Glutamatergic neuron (in vitro differentiated cells): ENCODE measurements at regions not wholly inside any gene's neighbourhood (a gene's known extent, or its start where the extent isn't known, plus 50 kb on each side); places are given as distances from the start of the nearest gene placed in this dataset.

Experiments used
- DNase-seq: peaks from one replicate; pipeline ENCODE4 v3.0.0; 2022
- H3K27ac Mint-ChIP-seq: one replicate; pipeline ENCODE4 v1.8.0; 2020; ENCODE audit warnings: mild to moderate bottlenecking, mixed read lengths, inconsistent platforms; ENCODE audit not compliant: unreplicated experiment
- H3K27me3 Mint-ChIP-seq: one replicate; pipeline ENCODE4 v1.8.0; 2020; ENCODE audit warnings: mild to moderate bottlenecking, moderate library complexity, mixed read lengths, inconsistent platforms; ENCODE audit not compliant: unreplicated experiment
- H3K36me3 Mint-ChIP-seq: one replicate; pipeline ENCODE4 v1.8.0; 2020; ENCODE audit warnings: mild to moderate bottlenecking, mixed read lengths, inconsistent platforms; ENCODE audit not compliant: unreplicated experiment
- H3K4me1 Mint-ChIP-seq: one replicate; pipeline ENCODE4 v1.8.0; 2020; ENCODE audit warnings: mild to moderate bottlenecking, low read depth, mixed read lengths, inconsistent platforms; ENCODE audit not compliant: unreplicated experiment
- H3K4me3 Mint-ChIP-seq: one replicate; pipeline ENCODE4 v1.8.0; 2020; ENCODE audit warnings: mild to moderate bottlenecking, mixed read lengths, inconsistent platforms; ENCODE audit not compliant: unreplicated experiment
- H3K9me3 Mint-ChIP-seq: one replicate; pipeline ENCODE4 v1.8.0; 2020; ENCODE audit warnings: mild to moderate bottlenecking, moderate library complexity, mixed read lengths, inconsistent platforms; ENCODE audit not compliant: unreplicated experiment
- CTCF ChIP-seq: fragments of 200-600 bp; sonication (generic); IDR thresholded peaks from one replicate; pipeline ENCODE4 v1.5.0; 2021; ENCODE audit not compliant: partially characterized antibody, unreplicated experiment

- H3K9me3 Mint-ChIP-seq = peaks cover 15% of the 10 kb centered on the region
- peak; percentile 37 for DNase-seq
- TF ChIP-seq CTCF = no peak
- H3K27me3 Mint-ChIP-seq = peaks cover 18% of the 10 kb centered on the region
- peak overlapping the region; percentile 21 for H3K4me3 Mint-ChIP-seq
- H3K4me1 Mint-ChIP-seq = peaks cover 28% of the 10 kb centered on the region
- peaks cover 4% of the 10 kb centered on the region for H3K36me3 Mint-ChIP-seq
- peak overlapping the region; percentile 84 for H3K27ac Mint-ChIP-seq
Measured at GRCh38 chr18:77676910-77677309, 427.3 kb downstream of the GALR1 start.

GRCh38 chr18:77677536-77677935 is 427.9 kb downstream of the GALR1 start:
- Mint-ChIP-seq H3K4me3 (peak overlapping the region; percentile 20), H3K27me3 (peaks cover 18% of the 10 kb centered on the region), H3K4me1 (peaks cover 28% of the 10 kb centered on the region), H3K9me3 (peaks cover 15% of the 10 kb centered on the region), H3K27ac (peak overlapping the region; percentile 84), H3K36me3 (peaks cover 4% of the 10 kb centered on the region)
- TF ChIP-seq CTCF = no peak
- DNase-seq = peak; percentile 84

DNA sequence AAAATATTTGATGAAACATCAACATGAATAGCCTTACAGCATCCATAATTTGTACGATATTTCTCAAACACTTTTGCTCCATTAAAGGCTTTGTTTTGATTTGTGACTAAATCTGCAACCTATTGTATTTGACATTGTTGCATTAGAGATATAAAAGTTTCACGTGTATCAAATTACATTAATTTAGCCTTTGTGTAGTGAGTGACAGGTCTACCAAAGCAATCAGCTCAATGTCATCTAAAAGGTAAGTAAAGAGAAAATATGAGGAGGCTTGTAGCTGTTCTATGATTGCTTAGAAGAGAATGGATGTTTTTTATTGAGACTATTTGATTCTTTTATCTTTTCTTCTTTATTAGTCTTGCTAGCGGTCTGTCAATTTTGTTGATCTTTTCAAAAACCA is 430.2 kb downstream of the GALR1 start:
- H3K9me3 Mint-ChIP-seq = peaks cover 18% of the 10 kb centered on the region
- H3K27me3 Mint-ChIP-seq = peaks cover 15% of the 10 kb centered on the region
- peak overlapping the region; percentile 62 for H3K27ac Mint-ChIP-seq
- TF ChIP-seq CTCF = no peak
- H3K36me3 Mint-ChIP-seq = peaks cover 10% of the 10 kb centered on the region
- H3K4me1 Mint-ChIP-seq = peaks cover 28% of the 10 kb centered on the region
- no peak for DNase-seq
- H3K4me3 Mint-ChIP-seq = no peak overlapping the region

DNA sequence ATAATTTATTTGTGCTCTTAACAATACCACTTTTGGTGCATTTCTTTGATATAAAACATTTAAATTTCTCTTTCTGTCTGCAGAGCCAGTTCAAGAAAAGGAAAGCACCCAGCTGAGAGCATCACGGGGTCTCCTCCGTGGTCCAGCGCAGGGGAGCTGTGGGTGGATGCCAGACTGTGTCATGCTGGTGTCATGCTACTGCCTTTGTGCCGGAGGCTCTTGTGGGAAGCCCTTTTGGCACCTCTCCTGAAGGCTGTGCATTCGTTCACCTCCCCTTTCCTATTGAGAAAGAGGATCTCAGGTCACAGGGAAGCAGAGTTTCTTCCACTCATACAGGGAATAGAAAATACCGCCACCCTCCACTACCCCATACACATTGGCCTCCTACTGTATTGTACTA is 450.4 kb downstream of the GALR1 start:
- H3K27me3 Mint-ChIP-seq = no peaks in the 10 kb centered on the region
- no peaks in the 10 kb centered on the region for H3K4me1 Mint-ChIP-seq
- no peaks in the 10 kb centered on the region for H3K9me3 Mint-ChIP-seq

GRCh38 chr18:77701977-77702376 is 452.3 kb downstream of the GALR1 start:
- H3K27ac Mint-ChIP-seq = no peak overlapping the region
- H3K9me3 Mint-ChIP-seq = no peaks in the 10 kb centered on the region
- peak; percentile 21 for TF ChIP-seq CTCF
- H3K4me3 Mint-ChIP-seq = no peak overlapping the region
- H3K27me3 Mint-ChIP-seq = no peaks in the 10 kb centered on the region
- no peaks in the 10 kb centered on the region for H3K4me1 Mint-ChIP-seq
- H3K36me3 Mint-ChIP-seq = peaks cover 5% of the 10 kb centered on the region
- no peak for DNase-seq

More for the DNA sequence above, 450.4 kb downstream of the GALR1 start:
- Mint-ChIP-seq H3K36me3 (no peaks in the 10 kb centered on the region), H3K27ac (no peak overlapping the region), H3K4me3 (no peak overlapping the region)
- DNase-seq = no peak
- no peak for TF ChIP-seq CTCF
